ENCODE measurements at regions not wholly inside any gene's neighbourhood (a gene's known extent, or its start where the extent isn't known, plus 50 kb on each side); places are given as distances from the start of the nearest gene placed in this dataset.

GRCh38 chr9:73745598-73745997 is 593.9 kb downstream of the ANXA1 start:
- TF ChIP-seq POLR2AphosphoS5 (IDR thresholded peaks at IDR 0.05; ENCODE audit: borderline replicate concordance, low read depth, low read length) (no peak), FOXP2 (optimal IDR thresholded peaks at IDR 0.05; ENCODE audit: control extremely low read depth, extremely low read length, insufficient read depth) (no peak)
